ENCODE measurements at regions not wholly inside any gene's neighbourhood (a gene's known extent, or its start where the extent isn't known, plus 50 kb on each side); places are given as distances from the start of the nearest gene placed in this dataset.

DNA sequence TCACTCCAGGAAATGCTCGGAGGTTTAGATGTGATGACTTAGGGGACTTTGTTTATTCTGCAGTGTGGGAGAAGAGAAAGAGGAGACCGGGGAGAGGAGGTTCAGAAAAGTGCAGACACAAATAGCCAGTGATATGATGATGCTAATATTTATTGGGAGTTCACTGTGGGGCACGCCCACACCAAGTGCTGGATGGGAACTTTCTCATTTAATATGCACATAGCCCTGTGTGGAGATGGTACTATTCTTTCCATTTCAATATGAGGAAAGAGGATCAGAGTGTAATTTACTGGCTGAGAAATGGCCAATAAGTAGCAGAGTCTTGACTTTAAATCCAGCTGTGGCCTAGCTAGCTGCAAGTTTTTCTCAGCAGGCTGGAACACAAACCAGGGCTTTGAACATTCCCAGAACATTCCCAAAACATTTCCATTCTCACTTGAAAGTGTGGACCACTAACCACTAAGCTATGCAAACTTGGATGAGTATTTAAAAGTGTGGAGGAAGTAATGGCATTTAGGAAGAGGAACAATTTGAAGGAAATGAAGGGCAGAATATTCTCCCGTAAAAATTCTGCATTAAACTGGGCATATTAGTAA is 231.7 kb downstream of the HS3ST1 start:
- ChIA-PET CTCF (no interaction called here), POLR2A (no interaction called here)
- Mint-ChIP-seq H3K27ac (peak overlapping the region; percentile 13), H3K4me1 (no peaks in the 10 kb centered on the region), H3K9me3 (peaks cover 1% of the 10 kb centered on the region), H3K36me3 (ENCODE audit: low read depth) (no peaks in the 10 kb centered on the region), H3K4me3 (no peak overlapping the region), H3K27me3 (no peaks in the 10 kb centered on the region)
- DNase-seq: no peak

DNA sequence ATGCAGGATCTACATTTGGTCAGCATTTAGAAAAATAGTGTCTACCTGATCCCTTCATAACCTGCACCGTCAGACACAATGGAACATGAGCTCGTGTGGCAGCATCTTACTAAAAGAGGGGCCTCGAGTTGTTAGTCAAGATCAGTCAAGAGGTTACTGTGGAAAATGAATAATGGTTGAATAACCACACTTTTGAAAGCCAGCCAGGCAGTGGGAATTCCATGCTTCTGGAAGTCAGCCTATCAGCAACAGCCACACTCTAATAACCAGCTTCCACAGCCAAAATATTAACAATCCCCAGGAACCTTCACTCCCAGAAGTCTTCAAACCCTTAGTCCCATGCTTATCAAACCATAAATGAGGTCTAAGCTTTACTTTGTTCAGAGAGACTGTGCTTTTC is 234.3 kb downstream of the HS3ST1 start:
- H3K9me3 Mint-ChIP-seq: no peaks in the 10 kb centered on the region
- no peaks in the 10 kb centered on the region for H3K36me3 Mint-ChIP-seq (ENCODE audit: low read depth)
- ChIA-PET CTCF (no interaction called here), POLR2A (no interaction called here)
- no peak for DNase-seq
- peaks cover 5% of the 10 kb centered on the region for H3K4me1 Mint-ChIP-seq
- H3K4me3 Mint-ChIP-seq: no peak overlapping the region
- no peak overlapping the region for H3K27ac Mint-ChIP-seq
- no peaks in the 10 kb centered on the region for H3K27me3 Mint-ChIP-seq

DNA sequence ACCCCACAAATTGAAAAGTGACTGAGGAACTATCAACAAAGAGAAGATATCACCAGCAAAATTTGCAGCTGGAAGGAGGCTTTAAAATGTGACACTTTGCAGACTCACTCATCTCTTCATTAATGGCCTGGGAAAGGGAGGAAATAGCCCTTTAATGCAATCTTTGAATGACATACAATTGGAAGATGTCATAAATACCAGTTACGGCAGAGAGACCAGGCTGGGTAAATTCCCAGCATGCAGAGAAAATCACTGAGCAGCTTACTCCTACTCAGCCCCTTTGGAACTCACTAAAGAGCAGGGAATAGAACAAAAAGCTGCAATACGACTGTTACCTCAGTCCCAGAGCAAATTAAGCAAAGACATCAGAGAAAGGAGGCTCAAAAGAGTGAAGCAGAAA is 238.9 kb downstream of the HS3ST1 start:
- CTCF ChIA-PET: no interaction called here
- Mint-ChIP-seq H3K36me3 (ENCODE audit: low read depth) (no peaks in the 10 kb centered on the region), H3K4me1 (peaks cover 5% of the 10 kb centered on the region), H3K9me3 (no peaks in the 10 kb centered on the region), H3K4me3 (no peak overlapping the region), H3K27ac (no peak overlapping the region), H3K27me3 (no peaks in the 10 kb centered on the region)
- POLR2A ChIA-PET: no interaction called here
- no peak for DNase-seq

DNA sequence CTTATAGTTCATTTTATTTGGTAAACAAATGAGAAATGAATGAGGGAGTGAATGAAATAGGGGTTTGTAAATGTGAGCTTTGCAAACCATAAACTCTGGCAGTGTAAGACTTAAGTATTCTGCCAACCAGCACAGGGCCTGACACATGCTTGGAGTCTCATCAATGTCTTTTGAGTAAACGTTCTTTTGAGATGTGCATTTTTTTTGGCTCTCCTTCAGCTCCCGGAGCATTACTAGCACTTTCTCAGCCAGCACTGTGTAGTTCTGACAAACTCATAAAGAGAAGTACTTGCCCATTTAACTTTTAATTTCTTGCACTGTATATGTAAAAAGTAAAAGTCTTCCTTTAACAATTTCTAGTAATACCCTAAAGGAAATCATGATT is 245.3 kb downstream of the HS3ST1 start:
- CTCF ChIA-PET: no interaction called here

DNA sequence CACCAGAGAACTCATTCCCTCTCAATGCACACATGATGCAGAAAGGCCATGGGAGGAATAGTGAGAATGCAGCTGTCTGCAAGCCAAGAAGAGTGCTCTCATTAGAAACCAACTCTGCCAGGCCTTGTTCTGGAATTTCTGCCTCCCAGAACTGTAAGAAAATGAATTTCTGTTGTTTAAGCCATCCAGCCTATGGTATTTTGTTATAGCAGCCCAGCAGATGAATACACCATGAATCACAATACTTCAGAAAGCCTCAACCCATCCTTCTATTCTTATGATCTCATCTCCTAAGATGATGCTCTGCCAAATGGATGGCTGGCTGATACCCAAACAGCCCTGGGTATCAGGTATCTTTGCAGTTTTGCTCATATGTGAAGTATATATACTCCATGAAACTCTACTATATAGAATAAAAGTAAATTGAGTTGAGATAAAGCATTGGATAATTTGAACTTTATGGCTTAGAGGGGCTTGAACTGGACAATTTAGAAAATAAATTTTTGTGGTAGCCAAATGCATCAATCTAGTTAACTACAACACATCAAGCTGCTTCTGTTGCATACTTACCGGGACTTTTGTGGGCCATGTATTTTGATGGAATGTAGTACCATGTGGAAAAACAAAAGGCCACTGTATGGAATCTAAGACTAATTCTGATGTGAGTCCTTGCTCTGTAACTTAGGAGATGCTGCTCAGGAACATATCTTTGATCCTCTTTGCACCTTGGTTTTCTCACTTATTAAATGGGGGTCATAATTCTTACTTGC is 245.9 kb downstream of the HS3ST1 start:
- ChIA-PET CTCF (interaction anchor here (0.6 kb wide), 1 partner anchor 67 kb away, joined by 3 read pairs; no protein-coding TSS in a partner anchor), POLR2A (no interaction called here)
- Mint-ChIP-seq H3K4me3 (no peak overlapping the region), H3K9me3 (no peaks in the 10 kb centered on the region), H3K27me3 (no peaks in the 10 kb centered on the region), H3K36me3 (ENCODE audit: low read depth) (no peaks in the 10 kb centered on the region), H3K27ac (no peak overlapping the region), H3K4me1 (no peaks in the 10 kb centered on the region)
- no peak for DNase-seq

More for the DNA sequence above, 245.3 kb downstream of the HS3ST1 start:
- DNase-seq: no peak
- no peaks in the 10 kb centered on the region for H3K9me3 Mint-ChIP-seq
- H3K27ac Mint-ChIP-seq: no peak overlapping the region
- no peaks in the 10 kb centered on the region for H3K4me1 Mint-ChIP-seq
- H3K4me3 Mint-ChIP-seq: no peak overlapping the region
- POLR2A ChIA-PET: no interaction called here
- no peaks in the 10 kb centered on the region for H3K27me3 Mint-ChIP-seq
- no peaks in the 10 kb centered on the region for H3K36me3 Mint-ChIP-seq (ENCODE audit: low read depth)

DNA sequence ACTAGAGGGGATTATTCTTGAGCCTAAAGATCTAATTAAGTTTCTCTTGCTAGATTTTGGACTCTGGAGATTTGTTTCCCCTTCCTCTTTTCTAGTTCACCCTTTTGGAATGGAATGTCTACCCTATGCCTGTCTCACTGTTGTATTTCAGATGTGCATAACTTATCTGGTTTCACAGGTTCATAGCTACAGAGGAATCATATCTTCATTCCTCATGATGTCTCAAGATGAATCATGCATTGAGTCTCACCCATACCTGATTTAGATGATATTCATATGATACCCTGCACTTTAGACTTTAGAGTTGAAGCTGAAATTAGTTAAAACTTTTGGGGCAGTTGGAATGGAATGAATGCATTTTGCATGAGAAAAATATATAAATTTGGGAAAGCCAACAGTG is 246.7 kb downstream of the HS3ST1 start:
- Mint-ChIP-seq H3K9me3 (no peaks in the 10 kb centered on the region), H3K36me3 (ENCODE audit: low read depth) (no peaks in the 10 kb centered on the region), H3K4me3 (no peak overlapping the region), H3K27me3 (no peaks in the 10 kb centered on the region), H3K27ac (no peak overlapping the region), H3K4me1 (no peaks in the 10 kb centered on the region)
- ChIA-PET POLR2A (no interaction called here), CTCF (interaction anchor here (0.6 kb wide), 1 partner anchor 68 kb away, joined by 3 read pairs; no protein-coding TSS in a partner anchor)
- no peak for DNase-seq

DNA sequence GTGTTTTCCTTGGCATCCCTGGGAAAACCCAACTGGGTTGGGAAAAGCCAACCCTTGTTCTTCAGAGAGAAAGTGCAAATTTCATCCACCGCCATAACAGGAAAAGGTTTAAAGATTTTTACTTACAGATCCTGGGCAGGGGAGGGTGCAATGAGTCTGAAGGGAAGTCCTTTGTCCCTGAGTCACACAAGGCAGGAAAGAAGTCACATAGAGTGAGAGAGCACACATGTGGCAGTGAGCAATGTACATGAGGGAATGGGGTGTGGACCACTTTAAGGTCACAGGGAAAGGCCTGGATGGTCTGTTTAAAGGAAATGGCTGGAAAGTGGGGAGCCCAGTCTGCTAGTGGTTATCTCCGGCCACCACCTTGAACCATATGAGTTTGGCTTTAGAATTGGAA is 248.9 kb downstream of the HS3ST1 start:
- CTCF ChIA-PET: no interaction called here
- POLR2A ChIA-PET: no interaction called here
- Mint-ChIP-seq H3K27ac (no peak overlapping the region), H3K9me3 (no peaks in the 10 kb centered on the region), H3K36me3 (ENCODE audit: low read depth) (no peaks in the 10 kb centered on the region), H3K4me3 (no peak overlapping the region), H3K27me3 (no peaks in the 10 kb centered on the region), H3K4me1 (no peaks in the 10 kb centered on the region)
- no peak for DNase-seq

DNA sequence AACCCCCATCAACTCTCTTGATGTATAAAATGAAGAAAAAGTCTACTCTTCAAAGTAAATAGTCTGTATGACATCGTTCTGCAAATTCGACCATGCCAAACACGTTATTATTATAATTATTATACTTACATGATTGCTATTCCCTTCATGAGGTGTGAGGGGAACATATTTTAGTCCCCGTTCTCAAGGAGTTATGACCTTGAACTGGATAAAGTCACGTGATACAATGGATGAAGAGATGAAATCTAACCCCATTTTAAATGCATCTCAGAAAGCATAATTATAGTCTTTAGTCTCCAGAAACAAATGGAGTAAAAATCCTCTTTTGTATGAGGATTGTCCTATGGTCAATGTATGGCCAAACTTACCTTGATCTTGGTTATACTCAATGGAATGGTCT is 250.3 kb downstream of the HS3ST1 start:
- H3K9me3 Mint-ChIP-seq: no peaks in the 10 kb centered on the region
- no peaks in the 10 kb centered on the region for H3K27me3 Mint-ChIP-seq
- no peaks in the 10 kb centered on the region for H3K36me3 Mint-ChIP-seq (ENCODE audit: low read depth)
- H3K4me3 Mint-ChIP-seq: no peak overlapping the region
- DNase-seq: no peak
- CTCF ChIA-PET: interaction anchor here (1.4 kb wide), 1 partner anchor 11 kb away, joined by 3 read pairs; no protein-coding TSS in a partner anchor
- no peaks in the 10 kb centered on the region for H3K4me1 Mint-ChIP-seq
- H3K27ac Mint-ChIP-seq: no peak overlapping the region
- POLR2A ChIA-PET: no interaction called here

DNA sequence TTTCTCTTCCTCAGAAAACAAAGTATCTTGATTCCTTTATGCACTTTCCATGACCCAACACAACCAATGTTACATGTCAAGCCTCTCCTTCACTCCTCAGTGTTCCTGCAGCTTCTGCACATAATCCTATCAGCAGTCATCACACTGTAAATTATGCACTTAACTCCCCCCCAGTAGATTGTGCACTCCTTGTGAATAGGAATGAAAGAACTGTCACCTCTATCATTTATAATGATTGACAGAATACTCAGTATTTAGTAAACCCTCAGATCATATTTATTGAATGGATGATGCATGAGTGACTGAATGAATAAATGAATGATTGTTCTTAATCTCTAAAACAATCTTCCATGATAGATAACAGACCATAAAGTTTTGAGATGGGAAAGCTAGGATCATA is 253.3 kb downstream of the HS3ST1 start:
- Mint-ChIP-seq H3K4me3 (no peak overlapping the region), H3K27me3 (no peaks in the 10 kb centered on the region), H3K36me3 (ENCODE audit: low read depth) (no peaks in the 10 kb centered on the region), H3K27ac (no peak overlapping the region), H3K4me1 (no peaks in the 10 kb centered on the region), H3K9me3 (no peaks in the 10 kb centered on the region)
- no peak for DNase-seq
- CTCF ChIA-PET: no interaction called here
- POLR2A ChIA-PET: no interaction called here

DNA sequence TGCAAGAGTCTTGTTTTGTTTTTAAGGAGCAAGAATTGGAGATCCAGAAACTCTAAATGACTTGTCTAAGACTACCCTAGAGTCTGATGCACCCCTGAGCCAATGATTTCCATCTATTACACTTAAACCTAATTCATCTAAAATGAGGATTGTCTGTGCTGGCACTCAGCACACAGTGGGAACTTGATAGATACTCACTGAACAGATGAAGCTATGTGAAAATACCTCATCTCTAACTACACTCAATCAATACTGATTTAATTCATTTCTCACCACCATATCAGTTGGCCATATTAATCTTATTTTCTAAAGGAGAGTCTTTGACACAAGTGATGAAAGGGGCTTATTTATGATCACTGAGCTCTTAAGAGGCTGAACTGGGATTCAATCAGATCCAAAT is 262.1 kb downstream of the HS3ST1 start:
- Mint-ChIP-seq H3K27me3 (no peaks in the 10 kb centered on the region), H3K9me3 (no peaks in the 10 kb centered on the region)
- CTCF ChIA-PET: no interaction called here

DNA sequence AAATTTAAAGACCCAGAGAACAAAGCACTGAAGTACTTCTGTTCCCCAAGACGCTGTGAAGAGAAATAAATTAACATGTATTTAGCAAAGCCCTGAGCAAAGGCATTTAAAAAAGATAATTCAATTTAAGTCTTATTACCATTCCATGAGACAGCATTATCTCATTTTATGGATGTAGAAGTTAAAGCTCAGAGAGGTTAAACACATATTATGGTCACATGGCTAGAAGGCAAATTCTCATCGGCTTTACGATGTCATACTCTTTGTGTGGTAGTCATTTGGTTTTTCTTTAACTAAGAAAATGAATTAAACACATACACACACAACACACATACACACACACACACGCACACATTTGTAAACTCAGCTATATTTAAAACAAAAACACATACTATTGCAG is 262.7 kb downstream of the HS3ST1 start:
- no peaks in the 10 kb centered on the region for H3K27me3 Mint-ChIP-seq
- DNase-seq: no peak
- no peaks in the 10 kb centered on the region for H3K4me1 Mint-ChIP-seq
- H3K9me3 Mint-ChIP-seq: peaks cover 4% of the 10 kb centered on the region
- no peak overlapping the region for H3K4me3 Mint-ChIP-seq
- CTCF ChIA-PET: no interaction called here
- POLR2A ChIA-PET: no interaction called here
- H3K36me3 Mint-ChIP-seq (ENCODE audit: low read depth): no peaks in the 10 kb centered on the region
- no peak overlapping the region for H3K27ac Mint-ChIP-seq

More for the DNA sequence above, 262.1 kb downstream of the HS3ST1 start:
- no peak overlapping the region for H3K4me3 Mint-ChIP-seq
- no peaks in the 10 kb centered on the region for H3K4me1 Mint-ChIP-seq
- DNase-seq: no peak
- H3K36me3 Mint-ChIP-seq (ENCODE audit: low read depth): no peaks in the 10 kb centered on the region
- H3K27ac Mint-ChIP-seq: no peak overlapping the region
- POLR2A ChIA-PET: no interaction called here

DNA sequence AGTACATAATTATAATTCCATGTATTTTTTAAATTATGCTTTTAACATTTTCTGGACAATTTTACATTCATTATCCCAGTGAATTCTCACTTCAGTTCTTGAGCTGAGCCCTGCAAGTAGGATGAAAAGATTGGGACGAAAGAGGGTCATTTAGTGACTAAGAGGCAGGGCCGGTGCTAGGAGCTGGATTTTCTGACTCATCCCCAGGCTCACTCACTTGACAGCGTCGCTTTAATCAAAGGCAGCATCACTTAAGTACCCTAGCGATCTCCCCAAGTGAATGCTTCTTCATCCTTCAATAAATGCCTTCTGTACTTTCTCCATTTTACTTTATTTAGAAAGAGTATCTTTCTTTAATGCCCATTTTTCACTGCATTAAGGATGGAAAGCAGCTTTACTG is 263.6 kb downstream of the HS3ST1 start:
- ChIA-PET POLR2A (no interaction called here), CTCF (interaction anchor here (1.2 kb wide), 1 partner anchor 65 kb away, joined by 3 read pairs; no protein-coding TSS in a partner anchor)
- Mint-ChIP-seq H3K36me3 (ENCODE audit: low read depth) (no peaks in the 10 kb centered on the region), H3K4me3 (no peak overlapping the region), H3K27ac (no peak overlapping the region), H3K27me3 (no peaks in the 10 kb centered on the region), H3K9me3 (peaks cover 4% of the 10 kb centered on the region), H3K4me1 (no peaks in the 10 kb centered on the region)
- DNase-seq: no peak

DNA sequence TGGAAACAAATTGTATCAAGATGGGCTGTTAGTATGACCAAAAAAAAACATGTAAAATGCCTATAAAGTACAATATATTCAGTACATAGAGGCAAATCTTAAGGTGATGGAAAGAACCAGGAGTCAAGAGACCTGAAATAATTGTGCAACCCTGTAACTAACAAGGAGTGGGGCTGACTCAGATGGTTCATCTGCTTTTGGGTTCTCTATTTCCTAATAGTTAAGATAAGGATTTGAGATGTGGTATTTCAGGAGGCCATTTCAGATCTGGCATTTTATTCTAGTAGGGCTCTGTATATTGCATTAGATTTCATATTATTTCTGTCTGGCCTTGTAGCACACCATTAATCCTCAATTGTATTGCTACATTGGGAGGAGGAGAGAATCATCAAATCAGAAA is 268.4 kb downstream of the HS3ST1 start:
- Mint-ChIP-seq H3K36me3 (ENCODE audit: low read depth) (no peaks in the 10 kb centered on the region), H3K4me1 (no peaks in the 10 kb centered on the region), H3K9me3 (peaks cover 4% of the 10 kb centered on the region), H3K27me3 (peaks cover 2% of the 10 kb centered on the region), H3K27ac (no peak overlapping the region), H3K4me3 (no peak overlapping the region)
- ChIA-PET CTCF (no interaction called here), POLR2A (no interaction called here)
- DNase-seq: no peak

DNA sequence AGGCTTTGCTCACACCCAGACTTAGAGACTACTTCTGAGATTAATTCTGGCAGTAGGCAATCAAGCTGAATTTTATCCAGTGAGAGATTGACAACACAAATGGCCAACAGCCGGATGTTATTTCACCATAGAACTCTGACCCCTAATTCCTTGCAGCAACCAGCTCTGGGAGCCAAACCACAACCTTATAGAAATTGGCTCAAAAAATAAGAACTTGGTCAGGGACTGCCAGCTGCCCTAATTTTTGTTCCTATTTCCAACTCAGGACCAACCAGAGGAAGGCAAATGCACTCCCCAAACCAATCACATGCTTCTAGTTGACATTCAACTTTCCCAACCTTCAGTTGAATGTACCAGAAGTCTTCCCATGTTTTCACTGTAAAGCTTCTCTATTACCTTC is 269.7 kb downstream of the HS3ST1 start:
- no peaks in the 10 kb centered on the region for H3K36me3 Mint-ChIP-seq (ENCODE audit: low read depth)
- no peak for DNase-seq
- H3K4me3 Mint-ChIP-seq: no peak overlapping the region
- H3K9me3 Mint-ChIP-seq: peaks cover 4% of the 10 kb centered on the region
- no peaks in the 10 kb centered on the region for H3K4me1 Mint-ChIP-seq
- peaks cover 2% of the 10 kb centered on the region for H3K27me3 Mint-ChIP-seq
- ChIA-PET CTCF (no interaction called here), POLR2A (no interaction called here)
- no peak overlapping the region for H3K27ac Mint-ChIP-seq

Measured in activated CD4-positive, alpha-beta T cell treated with anti-CD3 and anti-CD28 coated beads, Interleukin-2, amount 10 ng/mL, durations not matched to agents 7 days and 5 days (primary cell).